ENCODE measurements at regions not wholly inside any gene's neighbourhood (a gene's known extent, or its start where the extent isn't known, plus 50 kb on each side); places are given as distances from the start of the nearest gene placed in this dataset.

DNA sequence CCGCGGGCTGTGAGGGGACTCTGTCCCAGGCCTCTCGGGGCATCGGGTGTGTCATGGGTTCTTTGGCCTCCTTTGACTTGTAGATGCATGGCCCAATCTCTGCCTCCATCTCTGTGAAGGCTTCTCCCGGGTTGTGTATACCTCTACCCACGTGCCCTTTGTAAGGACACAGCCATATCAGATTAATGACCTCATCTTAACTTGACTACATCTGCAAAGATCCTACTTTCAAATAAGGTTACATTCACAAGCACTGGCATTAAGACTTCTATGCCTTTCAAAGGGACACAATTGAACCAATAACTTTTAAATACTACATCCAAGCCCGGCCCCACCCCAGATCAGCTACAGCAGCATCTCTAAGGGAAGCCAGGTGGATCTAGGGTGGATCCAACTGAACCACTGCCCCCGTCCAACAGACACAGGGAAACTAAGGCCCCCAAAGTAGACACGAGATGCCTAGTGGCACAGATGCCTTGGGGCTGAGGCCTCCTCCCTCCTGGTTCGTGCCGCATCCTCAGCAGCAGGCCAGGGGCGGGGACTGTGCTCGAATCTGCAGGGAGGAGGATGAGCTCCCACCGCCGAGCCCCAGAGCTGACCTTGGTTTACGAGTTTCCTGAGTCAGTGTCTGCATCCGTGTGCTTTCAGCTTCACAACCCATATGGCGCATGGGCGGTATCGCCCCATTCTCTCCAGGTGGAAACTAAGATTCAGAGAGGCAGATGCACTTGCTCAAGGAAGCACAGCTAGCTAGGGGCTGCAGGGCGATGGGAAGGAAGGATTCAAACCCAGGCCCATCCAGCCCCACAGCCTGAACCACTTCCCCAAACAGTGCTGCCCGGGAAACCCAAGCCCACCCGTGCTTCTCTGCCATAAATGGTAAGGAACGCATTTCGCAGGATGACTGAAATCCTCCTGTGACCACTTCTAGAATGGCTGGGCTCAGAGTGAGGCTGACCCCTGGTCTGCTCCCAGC lies 353.3 kb downstream of the C16orf95 start:
- H3K27me3 Mint-ChIP-seq, result peaks cover 6% of the 10 kb centered on the region
- no peak for DNase-seq
- no peak overlapping the region for H3K4me3 Mint-ChIP-seq
- H3K4me1 Mint-ChIP-seq, result no peaks in the 10 kb centered on the region
- no peak overlapping the region for H3K27ac Mint-ChIP-seq
- H3K9me3 Mint-ChIP-seq, result no peaks in the 10 kb centered on the region
- ATAC-seq, result no peak
- no peaks in the 10 kb centered on the region for H3K36me3 Mint-ChIP-seq (ENCODE audit: low read depth)

DNA sequence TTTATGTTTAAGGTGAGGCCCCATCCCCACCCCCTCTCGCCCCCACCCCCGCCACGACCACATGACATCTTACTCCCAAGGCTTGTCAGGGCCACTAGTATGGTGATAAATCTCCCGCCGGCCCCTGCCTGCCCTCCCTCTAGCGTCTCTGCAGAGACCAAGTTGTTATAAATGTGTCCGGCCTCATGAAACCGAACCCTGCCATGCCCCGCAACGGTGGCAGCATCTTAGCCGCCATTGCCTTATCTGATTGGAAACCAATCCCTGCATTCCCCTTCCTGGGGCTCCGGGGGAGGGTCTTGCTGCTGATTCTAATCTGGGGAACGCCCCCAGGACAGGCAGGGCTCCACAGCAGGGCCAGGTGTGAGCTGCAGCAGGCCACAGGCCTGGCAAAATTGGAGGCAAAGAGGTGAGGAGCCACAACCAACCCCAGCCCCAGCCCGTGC lies 352.4 kb downstream of the C16orf95 start:
- DNase-seq, result no peak
- H3K4me1 Mint-ChIP-seq, result no peaks in the 10 kb centered on the region
- ATAC-seq, result no peak
- H3K27ac Mint-ChIP-seq, result no peak overlapping the region
- H3K27me3 Mint-ChIP-seq, result peaks cover 6% of the 10 kb centered on the region
- H3K9me3 Mint-ChIP-seq, result no peaks in the 10 kb centered on the region
- no peak overlapping the region for H3K4me3 Mint-ChIP-seq
- no peaks in the 10 kb centered on the region for H3K36me3 Mint-ChIP-seq (ENCODE audit: low read depth)

- no peak overlapping the region for H3K4me3 Mint-ChIP-seq
- ATAC-seq, result no peak
These were observed 351.9 kb downstream of the C16orf95 start for GRCh38 chr16:86965331-86965730.

GRCh38 chr16:86965840-86966550 lies 351.2 kb downstream of the C16orf95 start:
- no peak for ATAC-seq
- H3K27me3 Mint-ChIP-seq, result no peaks in the 10 kb centered on the region

More at GRCh38 chr16:86965331-86965730, 351.9 kb downstream of the C16orf95 start:
- Mint-ChIP-seq H3K36me3 (ENCODE audit: low read depth) (no peaks in the 10 kb centered on the region), H3K9me3 (no peaks in the 10 kb centered on the region), H3K27me3 (peaks cover 4% of the 10 kb centered on the region), H3K27ac (no peak overlapping the region), H3K4me1 (no peaks in the 10 kb centered on the region)
- DNase-seq, result no peak

GRCh38 chr16:86966777-86967176 lies 350.4 kb downstream of the C16orf95 start:
- Mint-ChIP-seq H3K4me1 (no peaks in the 10 kb centered on the region), H3K9me3 (no peaks in the 10 kb centered on the region), H3K27ac (no peak overlapping the region), H3K36me3 (ENCODE audit: low read depth) (no peaks in the 10 kb centered on the region), H3K27me3 (no peaks in the 10 kb centered on the region), H3K4me3 (no peak overlapping the region)
- ATAC-seq, result no peak
- DNase-seq, result no peak

More at GRCh38 chr16:86965840-86966550, 351.2 kb downstream of the C16orf95 start:
- H3K36me3 Mint-ChIP-seq (ENCODE audit: low read depth), result no peaks in the 10 kb centered on the region
- no peak overlapping the region for H3K27ac Mint-ChIP-seq
- no peaks in the 10 kb centered on the region for H3K4me1 Mint-ChIP-seq
- H3K9me3 Mint-ChIP-seq, result no peaks in the 10 kb centered on the region
- no peak for DNase-seq
- H3K4me3 Mint-ChIP-seq, result no peak overlapping the region

GRCh38 chr16:86968866-86969265 lies 348.3 kb downstream of the C16orf95 start:
- Mint-ChIP-seq H3K9me3 (no peaks in the 10 kb centered on the region), H3K27me3 (peaks cover 5% of the 10 kb centered on the region), H3K36me3 (ENCODE audit: low read depth) (no peaks in the 10 kb centered on the region), H3K4me3 (no peak overlapping the region), H3K4me1 (no peaks in the 10 kb centered on the region), H3K27ac (no peak overlapping the region)
- DNase-seq (no peak), ATAC-seq (no peak)

GRCh38 chr16:86969716-86970115 lies 347.5 kb downstream of the C16orf95 start:
- Mint-ChIP-seq H3K27me3 (peaks cover 5% of the 10 kb centered on the region), H3K36me3 (ENCODE audit: low read depth) (no peaks in the 10 kb centered on the region), H3K27ac (no peak overlapping the region), H3K4me3 (no peak overlapping the region), H3K9me3 (no peaks in the 10 kb centered on the region), H3K4me1 (no peaks in the 10 kb centered on the region)
- ATAC-seq (no peak), DNase-seq (no peak)

GRCh38 chr16:86970279-86970678 lies 346.9 kb downstream of the C16orf95 start:
- H3K4me3 Mint-ChIP-seq, result no peak overlapping the region
- H3K27me3 Mint-ChIP-seq, result peaks cover 5% of the 10 kb centered on the region
- no peak overlapping the region for H3K27ac Mint-ChIP-seq
- DNase-seq (no peak), ATAC-seq (no peak)
- no peaks in the 10 kb centered on the region for H3K4me1 Mint-ChIP-seq
- no peaks in the 10 kb centered on the region for H3K9me3 Mint-ChIP-seq
- H3K36me3 Mint-ChIP-seq (ENCODE audit: low read depth), result no peaks in the 10 kb centered on the region

- no peaks in the 10 kb centered on the region for H3K36me3 Mint-ChIP-seq (ENCODE audit: low read depth)
- H3K27me3 Mint-ChIP-seq, result peaks cover 5% of the 10 kb centered on the region
- DNase-seq (no peak), ATAC-seq (no peak)
- H3K4me1 Mint-ChIP-seq, result no peaks in the 10 kb centered on the region
- H3K9me3 Mint-ChIP-seq, result no peaks in the 10 kb centered on the region
- no peak overlapping the region for H3K4me3 Mint-ChIP-seq
- H3K27ac Mint-ChIP-seq, result no peak overlapping the region
These were observed 346.5 kb downstream of the C16orf95 start for GRCh38 chr16:86970726-86971125.

- no peak overlapping the region for H3K27ac Mint-ChIP-seq
- no peak overlapping the region for H3K4me3 Mint-ChIP-seq
- H3K4me1 Mint-ChIP-seq, result no peaks in the 10 kb centered on the region
- H3K9me3 Mint-ChIP-seq, result no peaks in the 10 kb centered on the region
- DNase-seq, result no peak
- no peak for ATAC-seq
- no peaks in the 10 kb centered on the region for H3K36me3 Mint-ChIP-seq (ENCODE audit: low read depth)
- peaks cover 5% of the 10 kb centered on the region for H3K27me3 Mint-ChIP-seq
These were observed 345.9 kb downstream of the C16orf95 start for GRCh38 chr16:86971251-86971650.

- Mint-ChIP-seq H3K27me3 (peaks cover 5% of the 10 kb centered on the region), H3K4me1 (no peaks in the 10 kb centered on the region), H3K9me3 (no peaks in the 10 kb centered on the region), H3K27ac (no peak overlapping the region), H3K4me3 (no peak overlapping the region), H3K36me3 (ENCODE audit: low read depth) (no peaks in the 10 kb centered on the region)
- ATAC-seq, result no peak
- DNase-seq, result no peak
These were observed 343.1 kb downstream of the C16orf95 start for GRCh38 chr16:86974120-86974519.

GRCh38 chr16:86975445-86975844 lies 341.7 kb downstream of the C16orf95 start:
- no peak for DNase-seq
- ATAC-seq, result no peak
- H3K36me3 Mint-ChIP-seq (ENCODE audit: low read depth), result no peaks in the 10 kb centered on the region
- H3K4me3 Mint-ChIP-seq, result no peak overlapping the region
- H3K27me3 Mint-ChIP-seq, result peaks cover 5% of the 10 kb centered on the region
- no peak overlapping the region for H3K27ac Mint-ChIP-seq
- H3K9me3 Mint-ChIP-seq, result no peaks in the 10 kb centered on the region
- no peaks in the 10 kb centered on the region for H3K4me1 Mint-ChIP-seq

DNA sequence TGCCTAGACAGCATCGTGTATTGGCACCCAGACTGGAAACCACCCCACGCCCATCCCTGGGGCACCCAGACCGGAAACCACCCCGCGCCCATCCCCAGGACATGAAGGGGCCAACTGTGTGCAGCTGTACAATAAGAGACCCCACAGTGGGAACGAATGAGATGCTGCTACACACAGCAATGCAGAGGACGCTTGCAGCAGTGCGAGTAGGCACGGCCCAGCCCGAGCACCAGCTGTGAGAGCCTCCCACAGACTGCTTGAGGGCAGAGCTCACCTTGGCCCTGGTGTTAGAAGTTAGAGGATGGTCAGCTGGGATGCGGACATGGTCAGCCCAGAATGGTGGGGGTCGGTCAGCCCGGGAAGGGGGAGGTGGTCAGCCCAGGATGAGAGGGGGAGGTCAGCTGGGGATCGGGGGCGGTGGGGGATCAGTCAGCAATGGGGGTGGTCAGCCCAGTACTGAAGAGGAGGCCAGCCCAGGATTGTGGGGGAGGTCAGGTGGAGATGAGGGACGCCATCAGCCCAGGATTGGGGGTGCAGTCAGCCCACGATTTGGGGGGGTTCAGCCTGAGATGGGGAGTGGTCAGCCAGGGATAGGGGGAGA lies 340.0 kb downstream of the C16orf95 start:
- ATAC-seq (no peak), DNase-seq (no peak)
- H3K9me3 Mint-ChIP-seq, result no peaks in the 10 kb centered on the region
- no peaks in the 10 kb centered on the region for H3K4me1 Mint-ChIP-seq
- no peak overlapping the region for H3K27ac Mint-ChIP-seq
- no peak overlapping the region for H3K4me3 Mint-ChIP-seq
- H3K27me3 Mint-ChIP-seq, result peaks cover 1% of the 10 kb centered on the region
- no peaks in the 10 kb centered on the region for H3K36me3 Mint-ChIP-seq (ENCODE audit: low read depth)

DNA sequence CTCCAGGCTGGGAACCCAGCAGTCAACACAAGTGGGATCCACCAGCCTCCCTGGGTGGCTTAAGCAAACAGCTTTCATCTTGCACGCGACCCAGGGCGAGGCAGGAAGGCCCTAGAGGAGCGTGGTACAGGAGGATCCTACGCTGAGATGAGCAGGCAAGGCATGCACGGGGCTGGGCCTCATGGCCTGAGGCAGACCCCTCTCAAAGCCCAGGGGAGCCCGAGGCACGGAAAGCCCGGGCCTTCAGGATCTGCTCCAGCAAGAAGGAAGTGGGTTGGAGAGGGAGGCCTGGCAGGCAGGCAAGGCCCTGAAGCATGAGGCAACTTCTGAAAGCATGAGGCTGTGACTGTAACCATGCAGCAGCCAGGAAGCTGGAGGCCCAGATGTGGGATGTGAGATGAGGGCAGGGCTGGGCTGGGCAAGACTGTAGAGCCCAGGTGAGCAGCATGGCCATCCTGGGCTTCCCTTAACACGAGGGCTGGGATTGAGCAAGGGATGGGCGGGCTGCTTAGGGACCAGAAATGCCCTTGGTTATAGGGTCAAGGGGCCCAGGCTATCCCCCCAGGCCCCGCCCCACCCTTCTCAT lies 338.7 kb downstream of the C16orf95 start:
- no peak overlapping the region for H3K4me3 Mint-ChIP-seq
- no peaks in the 10 kb centered on the region for H3K36me3 Mint-ChIP-seq (ENCODE audit: low read depth)
- DNase-seq (no peak), ATAC-seq (no peak)
- no peaks in the 10 kb centered on the region for H3K4me1 Mint-ChIP-seq
- H3K9me3 Mint-ChIP-seq, result no peaks in the 10 kb centered on the region
- H3K27ac Mint-ChIP-seq, result no peak overlapping the region
- no peaks in the 10 kb centered on the region for H3K27me3 Mint-ChIP-seq

All from activated naive CD8-positive, alpha-beta T cell treated with anti-CD3 and anti-CD28 coated beads, Interleukin-2, amount 50 U/mL, for 24 hours (primary cell).